ENCODE measurements at regions not wholly inside any gene's neighbourhood (a gene's known extent, or its start where the extent isn't known, plus 50 kb on each side); places are given as distances from the start of the nearest gene placed in this dataset.

DNA sequence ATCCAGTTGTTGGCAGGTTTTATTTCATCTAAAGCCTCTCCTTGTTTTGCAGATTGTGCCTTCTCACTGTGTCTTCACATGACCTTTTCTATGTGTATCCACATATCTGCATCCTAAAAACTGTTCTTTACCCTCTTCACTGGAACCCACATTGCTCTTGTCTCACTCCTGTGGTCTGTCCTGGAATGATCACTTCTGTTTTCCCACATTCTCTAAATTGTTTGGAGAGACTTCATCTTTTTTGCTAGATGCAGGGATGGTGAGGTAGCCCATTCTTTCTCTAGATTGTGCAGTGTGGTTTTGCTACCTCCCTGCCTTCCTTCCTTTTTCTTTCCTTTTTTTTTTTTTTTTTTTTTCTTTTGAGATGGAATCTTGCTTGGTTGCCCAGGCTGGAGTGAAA, 608.6 kb upstream of the MIR17HG start:
- TF ChIP-seq, protein P1, sequence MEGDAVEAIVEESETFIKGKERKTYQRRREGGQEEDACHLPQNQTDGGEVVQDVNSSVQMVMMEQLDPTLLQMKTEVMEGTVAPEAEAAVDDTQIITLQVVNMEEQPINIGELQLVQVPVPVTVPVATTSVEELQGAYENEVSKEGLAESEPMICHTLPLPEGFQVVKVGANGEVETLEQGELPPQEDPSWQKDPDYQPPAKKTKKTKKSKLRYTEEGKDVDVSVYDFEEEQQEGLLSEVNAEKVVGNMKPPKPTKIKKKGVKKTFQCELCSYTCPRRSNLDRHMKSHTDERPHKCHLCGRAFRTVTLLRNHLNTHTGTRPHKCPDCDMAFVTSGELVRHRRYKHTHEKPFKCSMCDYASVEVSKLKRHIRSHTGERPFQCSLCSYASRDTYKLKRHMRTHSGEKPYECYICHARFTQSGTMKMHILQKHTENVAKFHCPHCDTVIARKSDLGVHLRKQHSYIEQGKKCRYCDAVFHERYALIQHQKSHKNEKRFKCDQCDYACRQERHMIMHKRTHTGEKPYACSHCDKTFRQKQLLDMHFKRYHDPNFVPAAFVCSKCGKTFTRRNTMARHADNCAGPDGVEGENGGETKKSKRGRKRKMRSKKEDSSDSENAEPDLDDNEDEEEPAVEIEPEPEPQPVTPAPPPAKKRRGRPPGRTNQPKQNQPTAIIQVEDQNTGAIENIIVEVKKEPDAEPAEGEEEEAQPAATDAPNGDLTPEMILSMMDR (IDR thresholded peaks at IDR 0.05) = no peak
- TF ChIP-seq POLR2A (IDR thresholded peaks at IDR 0.05) (no peak), POLR2AphosphoS5 (IDR thresholded peaks at IDR 0.05) (no peak)
